Esophagus squamous epithelium (tissue), 5 donors: ENCODE measurements at regions not wholly inside any gene's neighbourhood (a gene's known extent, or its start where the extent isn't known, plus 50 kb on each side); places are given as distances from the start of the nearest gene placed in this dataset.
"Not testable (repeated sequence)": the region's sequence is repeated elsewhere in the genome, so short reads cannot be mapped to it uniquely, and the experiment has no call there.

Source experiments
- DNase-seq: peaks from one replicate; lab custom pipeline; 2025; lab: John Stamatoyannopoulos, UW
- H3K27ac ChIP-seq, 4 donors: fragments of 200-600 bp; sonication (generic); one replicate each; pipeline ENCODE4 v1.5.1; 2016 to 2019; ENCODE audit warnings: mild to moderate bottlenecking in 1 of 4
- H3K27me3 ChIP-seq, 4 donors: fragments of 200-600 bp; sonication (generic); 1 replicate in 3 of 4; 2 replicates in 1 of 4; pipeline versions ENCODE4 v1.5.1 to v1.6.0; 2017 to 2021; ENCODE audit warnings: antibody characterized with exemption in 1 of 4
- H3K36me3 ChIP-seq, 3 donors: fragments of 200-600 bp; sonication (generic); one replicate each; pipeline ENCODE4 v1.5.1; 2016 to 2019
- H3K4me1 ChIP-seq, 3 donors: fragments of 200-600 bp; sonication (generic); one replicate each; pipeline ENCODE4 v1.5.1; 2017 to 2019
- H3K4me3 ChIP-seq, 4 donors: fragments of 200-600 bp; sonication (generic); 1 replicate in 3 of 4; 2 replicates in 1 of 4; pipeline ENCODE4 v1.5.1; 2016 to 2019; ENCODE audit warnings: mild to moderate bottlenecking in 2 of 4, moderate library complexity in 1 of 4
- H3K9me3 ChIP-seq, 3 donors: fragments of 200-600 bp; sonication (generic); one replicate each; pipeline ENCODE4 v1.5.1; 2016 to 2019
- POLR2A ChIP-seq, 4 donors: fragments of 450-650 bp; IDR thresholded peaks; one replicate each; pipeline ENCODE4 v1.6.1; 2017; ENCODE audit warnings: antibody characterized with exemption in 4 of 4, mild to moderate bottlenecking in 4 of 4, moderate library complexity in 3 of 4
- WGBS, 2 donors: methylation state at CpG; one replicate each; pipeline ENCODE4 v1.1.5; 2018; 5-methylcytosine and 5-hydroxymethylcytosine counted together
- intact Hi-C: fragments of 100-400 bp; cut with DNase I; formaldehyde crosslinking; loops from one replicate; pipeline ENCODE4 v1.15.0; 2022
- TF ChIP-seq, protein P1 (sequence below), 6 experiments: fragments of 450-650 bp in 4 of 6; fragments of 200-600 bp in 2 of 6; sonication (generic) in 2 of 6; IDR thresholded peaks; one replicate each; pipeline ENCODE4 v1.5.1; 2016 to 2019; ENCODE audit warnings: antibody characterized with exemption in 6 of 6, mild to moderate bottlenecking in 4 of 6, moderate library complexity in 4 of 6
- donor health status: DM: yes; HTN: yes; CAD: no.

DNA sequence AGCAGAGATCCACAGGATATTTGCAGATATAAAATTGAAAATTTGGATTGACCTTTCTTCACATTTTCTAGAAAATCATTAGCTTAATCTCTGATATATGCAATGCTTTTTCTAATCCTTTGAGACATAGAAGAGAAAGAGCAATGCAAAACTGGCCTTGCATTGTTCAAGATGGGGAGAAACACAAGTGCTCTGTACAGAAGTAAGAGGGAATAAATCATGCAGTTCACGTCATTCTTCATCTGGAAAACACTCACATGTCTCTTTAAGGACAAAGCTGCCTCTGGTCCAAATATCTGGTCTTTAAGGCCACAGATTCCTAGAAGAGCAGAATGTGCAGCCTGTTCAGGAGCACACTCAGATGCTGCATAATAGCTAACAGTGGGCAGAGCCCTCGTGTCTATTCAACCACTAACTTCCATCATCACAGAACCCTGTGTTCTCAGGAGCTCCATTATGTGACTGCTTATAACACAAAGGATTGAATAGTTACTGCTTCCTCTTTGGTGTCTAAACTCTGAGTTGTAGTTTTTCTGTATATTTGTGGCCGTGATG lies 277.5 kb downstream of the PLK2 start:
- no peak for DNase-seq
- WGBS, 2 donors, result 64 to 81% methylated on average over 3 of the region's 3 CpGs
- no peak for TF ChIP-seq POLR2A (IDR thresholded peaks at IDR 0.05)
- peaks cover 0 to 18% (median 0%) of the 10 kb centered on the region in 3 donors for H3K4me1 ChIP-seq
- intact Hi-C loops, result no loop called here
- H3K27me3 ChIP-seq, result no peaks in the 10 kb centered on the region
- no peak overlapping the region for H3K4me3 ChIP-seq
- H3K36me3 ChIP-seq, result no peaks in the 10 kb centered on the region
- no peak overlapping the region for H3K27ac ChIP-seq
- H3K9me3 ChIP-seq, result no peaks in the 10 kb centered on the region

DNA sequence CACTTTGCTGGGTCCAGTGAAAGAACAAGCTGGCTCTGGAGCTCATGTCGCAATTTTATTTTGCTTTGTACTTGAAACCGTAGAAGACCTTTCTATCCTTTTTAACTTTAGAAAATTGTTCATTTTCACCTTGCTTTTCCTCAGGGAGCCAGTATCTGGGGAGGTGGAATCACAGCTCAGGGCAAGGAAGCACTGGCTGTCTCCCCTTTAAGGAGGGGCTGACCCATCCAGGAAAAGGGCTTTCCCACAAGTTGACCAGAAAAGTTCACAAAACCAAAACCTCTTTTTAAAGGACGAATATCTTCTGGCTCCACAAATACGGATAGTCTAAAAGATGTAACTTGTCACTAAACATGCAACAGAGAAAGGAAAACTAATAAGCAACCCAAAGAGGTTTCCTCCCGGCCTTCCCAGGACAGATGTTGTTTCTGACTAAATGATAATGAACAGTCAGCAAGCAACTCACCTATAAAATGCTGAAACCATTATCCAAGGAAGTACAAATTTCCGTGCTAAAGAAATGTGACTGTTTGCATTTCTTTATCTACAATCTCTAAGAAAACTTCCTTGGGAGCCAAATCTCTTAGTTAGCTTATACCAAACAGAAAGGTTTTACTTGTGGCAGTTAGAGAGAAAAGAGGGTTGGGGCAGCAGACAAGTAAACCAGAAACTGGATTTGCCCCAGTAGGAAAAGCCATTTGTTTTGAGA lies 278.2 kb downstream of the PLK2 start:
- Histone ChIP-seq H3K27ac (no peak overlapping the region), H3K27me3 (no peaks in the 10 kb centered on the region), H3K36me3 (no peaks in the 10 kb centered on the region), H3K4me1 (peaks cover 0 to 18% (median 0%) of the 10 kb centered on the region in 3 donors), H3K9me3 (no peaks in the 10 kb centered on the region), H3K4me3 (no peak overlapping the region)
- 73 to 79% methylated on average over 6 of the region's 6 CpGs for WGBS, 2 donors
- intact Hi-C loops, result no loop called here
- DNase-seq, result no peak
- TF ChIP-seq, protein P1, sequence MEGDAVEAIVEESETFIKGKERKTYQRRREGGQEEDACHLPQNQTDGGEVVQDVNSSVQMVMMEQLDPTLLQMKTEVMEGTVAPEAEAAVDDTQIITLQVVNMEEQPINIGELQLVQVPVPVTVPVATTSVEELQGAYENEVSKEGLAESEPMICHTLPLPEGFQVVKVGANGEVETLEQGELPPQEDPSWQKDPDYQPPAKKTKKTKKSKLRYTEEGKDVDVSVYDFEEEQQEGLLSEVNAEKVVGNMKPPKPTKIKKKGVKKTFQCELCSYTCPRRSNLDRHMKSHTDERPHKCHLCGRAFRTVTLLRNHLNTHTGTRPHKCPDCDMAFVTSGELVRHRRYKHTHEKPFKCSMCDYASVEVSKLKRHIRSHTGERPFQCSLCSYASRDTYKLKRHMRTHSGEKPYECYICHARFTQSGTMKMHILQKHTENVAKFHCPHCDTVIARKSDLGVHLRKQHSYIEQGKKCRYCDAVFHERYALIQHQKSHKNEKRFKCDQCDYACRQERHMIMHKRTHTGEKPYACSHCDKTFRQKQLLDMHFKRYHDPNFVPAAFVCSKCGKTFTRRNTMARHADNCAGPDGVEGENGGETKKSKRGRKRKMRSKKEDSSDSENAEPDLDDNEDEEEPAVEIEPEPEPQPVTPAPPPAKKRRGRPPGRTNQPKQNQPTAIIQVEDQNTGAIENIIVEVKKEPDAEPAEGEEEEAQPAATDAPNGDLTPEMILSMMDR (IDR thresholded peaks at IDR 0.05), result no peak
- no peak for TF ChIP-seq POLR2A (IDR thresholded peaks at IDR 0.05)

DNA sequence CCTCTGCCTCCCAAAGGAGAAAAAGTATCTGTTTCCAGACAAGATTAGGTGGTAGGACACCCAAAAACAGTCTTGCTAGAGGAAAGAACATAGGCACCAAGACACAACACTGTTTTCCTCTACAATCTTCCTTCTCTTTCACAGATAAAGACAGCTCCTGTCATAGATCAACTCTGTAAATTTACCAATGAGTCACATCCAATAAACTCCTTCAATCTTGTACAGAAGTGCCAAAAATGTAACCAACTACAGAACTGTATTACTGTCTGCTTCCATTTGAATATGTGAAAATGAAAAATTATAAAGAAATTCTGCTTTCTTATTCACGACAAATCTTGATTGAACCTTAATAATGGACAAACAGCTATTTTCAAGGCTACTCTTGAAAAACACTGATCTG lies 286.9 kb downstream of the PLK2 start:
- no peaks in the 10 kb centered on the region for H3K36me3 ChIP-seq

DNA sequence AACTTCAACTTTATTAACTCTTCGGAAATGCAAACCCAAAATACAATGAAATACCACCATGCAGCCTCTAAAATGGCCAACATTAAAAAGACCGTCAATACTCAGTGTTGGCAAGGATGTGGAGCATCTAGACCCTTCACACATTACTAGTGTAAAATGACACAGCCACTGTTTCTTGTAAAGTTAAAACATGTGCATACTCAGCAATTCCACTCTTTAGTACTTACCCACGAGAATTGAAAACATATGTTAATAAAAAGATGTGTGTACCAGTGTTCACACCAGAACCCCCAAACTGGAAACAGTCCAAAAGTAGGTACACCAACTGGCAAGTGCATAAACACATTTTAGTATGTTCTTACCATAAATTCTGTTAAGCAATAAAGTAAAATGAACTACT lies 294.7 kb downstream of the PLK2 start:
- WGBS, 2 donors, result 76 to 86% methylated on average over 3 of the region's 3 CpGs
- no peak overlapping the region for H3K4me3 ChIP-seq
- intact Hi-C loops, result no loop called here
- no peaks in the 10 kb centered on the region for H3K27me3 ChIP-seq
- H3K27ac ChIP-seq, result no peak overlapping the region
- DNase-seq, result no peak
- no peak for TF ChIP-seq POLR2A (IDR thresholded peaks at IDR 0.05)
- H3K9me3 ChIP-seq, result no peaks in the 10 kb centered on the region
- no peaks in the 10 kb centered on the region for H3K4me1 ChIP-seq
- no peaks in the 10 kb centered on the region for H3K36me3 ChIP-seq

More for the DNA sequence above, 286.9 kb downstream of the PLK2 start:
- Histone ChIP-seq H3K4me3 (no peak overlapping the region), H3K4me1 (no peaks in the 10 kb centered on the region), H3K27ac (no peak overlapping the region), H3K27me3 (no peaks in the 10 kb centered on the region), H3K9me3 (no peaks in the 10 kb centered on the region)
- TF ChIP-seq, protein P1 (IDR thresholded peaks at IDR 0.05), result no peak
- no peak for TF ChIP-seq POLR2A (IDR thresholded peaks at IDR 0.05)
- intact Hi-C loops, result no loop called here
- 81 to 86% methylated on average over 1 of the region's 1 CpG for WGBS, 2 donors
- DNase-seq, result no peak

DNA sequence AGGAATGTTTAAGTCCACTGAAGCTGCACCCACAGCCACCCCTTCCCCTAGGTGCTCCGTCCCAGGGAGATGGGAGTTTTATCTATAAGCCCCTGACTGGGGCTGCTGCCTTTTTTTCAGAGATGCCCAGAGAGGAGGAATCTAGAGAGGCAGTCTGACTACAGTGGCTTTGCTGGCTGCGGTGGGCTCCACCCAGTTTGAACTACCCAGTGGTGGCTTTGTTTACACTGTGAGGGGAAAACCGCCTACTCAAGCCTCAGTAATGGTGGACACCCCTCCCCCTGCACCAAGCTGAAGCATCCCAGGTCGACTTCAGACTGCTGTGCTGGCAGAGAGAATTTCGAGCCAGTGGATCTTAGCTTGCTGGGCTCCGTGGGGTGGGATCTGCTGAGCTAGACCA lies 298.0 kb downstream of the PLK2 start:
- H3K4me1 ChIP-seq, intact Hi-C loops, H3K27ac ChIP-seq, H3K36me3 ChIP-seq, H3K4me3 ChIP-seq, H3K9me3 ChIP-seq, DNase-seq, H3K27me3 ChIP-seq: not testable (repeated sequence)
- WGBS, 2 donors, result 90 to 100% methylated on average over 2 to 3 of the region's 6 CpGs

DNA sequence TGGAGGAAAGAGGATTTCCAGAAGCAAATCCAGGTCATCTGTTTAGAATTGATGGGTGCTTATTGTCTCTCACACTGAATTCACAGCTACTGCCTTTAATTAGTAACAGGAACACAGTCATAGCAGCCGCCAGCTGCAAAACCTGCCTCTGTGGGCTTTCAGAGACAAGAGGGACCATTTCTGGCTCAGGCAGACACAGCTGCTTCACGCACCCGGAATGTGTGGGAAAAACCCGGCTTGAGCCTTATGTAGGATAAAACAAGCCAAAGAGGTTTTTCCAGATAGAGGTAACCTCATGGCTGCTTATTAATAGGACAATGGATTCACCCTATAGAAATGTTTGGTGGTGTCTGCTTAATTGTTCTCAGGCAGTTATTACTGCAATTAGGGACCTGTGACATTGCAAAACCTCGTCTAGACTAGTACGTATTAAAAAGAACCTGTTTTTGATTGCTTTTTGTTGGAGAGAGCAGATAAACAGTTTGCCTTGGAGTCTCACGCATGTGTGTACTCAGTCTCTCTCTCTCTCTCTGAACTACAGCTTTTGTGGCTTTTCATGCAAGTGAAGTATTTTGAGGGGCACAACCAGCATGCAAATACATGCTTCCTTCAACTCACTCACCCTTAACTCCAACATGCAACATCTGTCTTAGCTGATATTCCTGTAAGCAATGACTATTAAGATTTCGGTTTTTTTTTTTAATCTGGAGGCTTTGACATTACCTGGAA lies 302.7 kb downstream of the PLK2 start:
- H3K27me3 ChIP-seq, result no peaks in the 10 kb centered on the region
- no peak for DNase-seq
- 26 to 37% methylated on average over 8 of the region's 8 CpGs for WGBS, 2 donors
- TF ChIP-seq POLR2A (IDR thresholded peaks at IDR 0.05), result no peak
- TF ChIP-seq, protein P1 (IDR thresholded peaks at IDR 0.05), result no peak
- H3K9me3 ChIP-seq, result no peaks in the 10 kb centered on the region
- intact Hi-C loops, result no loop called here
- no peaks in the 10 kb centered on the region for H3K36me3 ChIP-seq
- peaks cover 0 to 12% (median 8%) of the 10 kb centered on the region in 3 donors for H3K4me1 ChIP-seq
- H3K4me3 ChIP-seq, result no peak overlapping the region
- no peak overlapping the region for H3K27ac ChIP-seq
